ENCODE measurements at regions not wholly inside any gene's neighbourhood (a gene's known extent, or its start where the extent isn't known, plus 50 kb on each side); places are given as distances from the start of the nearest gene placed in this dataset.
"Not testable (repeated sequence)": the region's sequence is repeated elsewhere in the genome, so short reads cannot be mapped to it uniquely, and the experiment has no call there.

DNA sequence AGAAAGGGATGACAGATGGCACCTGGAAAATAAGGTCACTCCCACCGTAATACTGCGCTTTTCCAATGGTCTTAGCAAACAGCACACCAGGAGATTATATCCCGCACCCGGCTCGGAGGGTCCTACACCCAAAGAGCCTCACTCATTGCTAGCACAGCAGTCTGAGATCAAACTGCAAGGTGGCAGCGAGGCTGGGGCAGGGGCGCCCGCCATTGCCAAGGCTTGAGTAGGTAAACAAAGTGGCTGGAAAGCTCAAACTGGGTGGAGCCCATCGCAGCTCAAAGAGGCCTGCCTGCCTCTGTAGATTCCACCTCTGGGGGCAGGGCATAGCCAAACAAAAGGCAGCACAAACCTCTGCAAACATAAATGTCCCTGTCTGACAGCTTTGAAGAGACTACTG lies 953.8 kb upstream of the EPHA6 start:
- TF ChIP-seq, protein P1, sequence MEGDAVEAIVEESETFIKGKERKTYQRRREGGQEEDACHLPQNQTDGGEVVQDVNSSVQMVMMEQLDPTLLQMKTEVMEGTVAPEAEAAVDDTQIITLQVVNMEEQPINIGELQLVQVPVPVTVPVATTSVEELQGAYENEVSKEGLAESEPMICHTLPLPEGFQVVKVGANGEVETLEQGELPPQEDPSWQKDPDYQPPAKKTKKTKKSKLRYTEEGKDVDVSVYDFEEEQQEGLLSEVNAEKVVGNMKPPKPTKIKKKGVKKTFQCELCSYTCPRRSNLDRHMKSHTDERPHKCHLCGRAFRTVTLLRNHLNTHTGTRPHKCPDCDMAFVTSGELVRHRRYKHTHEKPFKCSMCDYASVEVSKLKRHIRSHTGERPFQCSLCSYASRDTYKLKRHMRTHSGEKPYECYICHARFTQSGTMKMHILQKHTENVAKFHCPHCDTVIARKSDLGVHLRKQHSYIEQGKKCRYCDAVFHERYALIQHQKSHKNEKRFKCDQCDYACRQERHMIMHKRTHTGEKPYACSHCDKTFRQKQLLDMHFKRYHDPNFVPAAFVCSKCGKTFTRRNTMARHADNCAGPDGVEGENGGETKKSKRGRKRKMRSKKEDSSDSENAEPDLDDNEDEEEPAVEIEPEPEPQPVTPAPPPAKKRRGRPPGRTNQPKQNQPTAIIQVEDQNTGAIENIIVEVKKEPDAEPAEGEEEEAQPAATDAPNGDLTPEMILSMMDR (IDR thresholded peaks at IDR 0.05): not testable (repeated sequence)
- not testable (repeated sequence) for TF ChIP-seq EZH2 (IDR thresholded peaks at IDR 0.05)

Measured in neural progenitor cell (in vitro differentiated cells).